Mesenchymal stem cell (in vitro differentiated cells and primary cell): ENCODE measurements at regions not wholly inside any gene's neighbourhood (a gene's known extent, or its start where the extent isn't known, plus 50 kb on each side); places are given as distances from the start of the nearest gene placed in this dataset.

Experiments used
- DNase-seq: peaks from one replicate; pipeline ENCODE4 v3.0.0-alpha.2; 2013
- H2AFZ ChIP-seq: one replicate; pipeline ENCODE4 v1.6.1; 2013; ENCODE audit warnings: low read depth, mild to moderate bottlenecking, control low read depth, inconsistent platforms, low read length, moderate library complexity
- H2AK5ac ChIP-seq: 2 replicates; pipeline ENCODE4 v1.6.1; 2013; ENCODE audit warnings: low read length, moderate library complexity, mild to moderate bottlenecking, inconsistent platforms; ENCODE audit not compliant: severe bottlenecking
- H2BK120ac ChIP-seq: one replicate; pipeline ENCODE4 v1.6.1; 2013; ENCODE audit warnings: low read depth, mild to moderate bottlenecking, inconsistent platforms, low read length, moderate library complexity
- H2BK12ac ChIP-seq, 2 experiments: one replicate each; pipeline ENCODE4 v1.6.1; 2013; ENCODE audit warnings: inconsistent platforms in 2 of 2, low read length in 2 of 2, mild to moderate bottlenecking in 2 of 2, moderate library complexity in 2 of 2, control low read depth in 1 of 2
- H2BK15ac ChIP-seq: one replicate; pipeline ENCODE4 v1.6.1; 2013; ENCODE audit warnings: mild to moderate bottlenecking, low read depth, inconsistent platforms; ENCODE audit not compliant: poor library complexity, severe bottlenecking
- H2BK5ac ChIP-seq: 2 replicates; pipeline ENCODE4 v1.6.1; 2013; ENCODE audit warnings: low read depth, mild to moderate bottlenecking, low read length, control low read depth, inconsistent platforms; ENCODE audit not compliant: poor library complexity, severe bottlenecking
- H3K14ac ChIP-seq, 2 experiments: one replicate each; pipeline ENCODE4 v1.6.1; 2013; ENCODE audit warnings: inconsistent platforms in 2 of 2, low read length in 2 of 2, control low read depth in 1 of 2, mild to moderate bottlenecking in 1 of 2, moderate library complexity in 1 of 2
- H3K18ac ChIP-seq, 2 experiments: one replicate each; pipeline ENCODE4 v1.6.1; 2013; ENCODE audit warnings: inconsistent platforms in 2 of 2, low read length in 2 of 2, control low read depth in 1 of 2, low read depth in 1 of 2, mild to moderate bottlenecking in 1 of 2
- H3K23ac ChIP-seq, 2 experiments: one replicate each; pipeline ENCODE4 v1.6.1; 2013; ENCODE audit warnings: inconsistent platforms in 2 of 2, low read length in 2 of 2, mild to moderate bottlenecking in 2 of 2, moderate library complexity in 2 of 2, control low read depth in 1 of 2
- H3K27ac ChIP-seq: 2 replicates; pipeline ENCODE4 v1.5.1; 2013; ENCODE audit warnings: mild to moderate bottlenecking, moderate library complexity, low read length, control low read depth, inconsistent platforms; ENCODE audit not compliant: poor library complexity, severe bottlenecking
- H3K27me3 ChIP-seq, 2 experiments: 2 replicates each; pipeline versions ENCODE4 v1.6.1 to v1.7.0; 2013; ENCODE audit warnings: low read length in 2 of 2, mild to moderate bottlenecking in 2 of 2, moderate library complexity in 2 of 2, control low read depth in 1 of 2, inconsistent platforms in 1 of 2; ENCODE audit not compliant: control insufficient read depth in 1 of 2, insufficient read depth in 1 of 2
- H3K36me3 ChIP-seq, 2 experiments: 2 replicates each; pipeline versions ENCODE4 v1.6.1 to v1.7.0; 2013; ENCODE audit warnings: low read length in 2 of 2, control low read depth in 1 of 2, inconsistent platforms in 1 of 2, low read depth in 1 of 2, mild to moderate bottlenecking in 1 of 2; ENCODE audit not compliant: insufficient read depth in 2 of 2, control insufficient read depth in 1 of 2
- H3K4ac ChIP-seq, 2 experiments: one replicate each; pipeline ENCODE4 v1.6.1; 2013; ENCODE audit warnings: inconsistent platforms in 2 of 2, low read length in 2 of 2, mild to moderate bottlenecking in 2 of 2, moderate library complexity in 2 of 2, control low read depth in 1 of 2, low read depth in 1 of 2
- H3K4me1 ChIP-seq: 2 replicates; pipeline ENCODE4 v1.6.1; 2013; ENCODE audit warnings: low read depth, low read length, control low read depth; ENCODE audit not compliant: control insufficient read depth, insufficient read depth
- H3K4me2 ChIP-seq: 2 replicates; pipeline ENCODE4 v1.6.1; 2013; ENCODE audit warnings: low read length, mild to moderate bottlenecking, inconsistent platforms; ENCODE audit not compliant: poor library complexity, severe bottlenecking
- H3K4me3 ChIP-seq, 2 experiments: 2 replicates each; pipeline versions ENCODE4 v1.5.1 to v1.7.0; 2013; ENCODE audit warnings: low read length in 2 of 2, mild to moderate bottlenecking in 2 of 2, control low read depth in 1 of 2, low read depth in 1 of 2; ENCODE audit not compliant: insufficient read depth in 1 of 2
- H3K79me1 ChIP-seq: replicated peaks from 2 replicates; pipeline ENCODE4 v1.6.1; 2013; ENCODE audit warnings: mild to moderate bottlenecking, control low read depth, low read length, inconsistent platforms; ENCODE audit not compliant: poor library complexity, severe bottlenecking
- H3K9ac ChIP-seq: 2 replicates; pipeline ENCODE4 v1.7.0; 2013; ENCODE audit warnings: mild to moderate bottlenecking, low read length, moderate library complexity
- H3K9me3 ChIP-seq: 2 replicates; pipeline ENCODE4 v1.7.0; 2013; ENCODE audit warnings: mild to moderate bottlenecking, low read length; ENCODE audit not compliant: control insufficient read depth
- H4K8ac ChIP-seq: one replicate; pipeline ENCODE4 v1.6.1; 2013; ENCODE audit warnings: inconsistent platforms, mild to moderate bottlenecking, low read length, moderate library complexity
- H4K91ac ChIP-seq: one replicate; pipeline ENCODE4 v1.6.1; 2013; ENCODE audit warnings: mild to moderate bottlenecking, low read length, inconsistent platforms
- WGBS: methylation state at CpG from one replicate; pipeline ENCODE4 v1.1.7; 2013; ENCODE audit warnings: mixed read lengths; 5-methylcytosine and 5-hydroxymethylcytosine counted together

GRCh38 chr5:156119692-156120091, 207.3 kb upstream of the SGCD start:
- no peak overlapping the region for H2AK5ac ChIP-seq
- no peak overlapping the region for H3K4me2 ChIP-seq
- no peak overlapping the region for H3K4me3 ChIP-seq
- H2BK15ac ChIP-seq: no peak overlapping the region
- no peak overlapping the region for H2BK5ac ChIP-seq
- no peak overlapping the region for H3K9ac ChIP-seq
- DNase-seq: no peak
- H3K14ac ChIP-seq: no peak overlapping the region
- no peaks in the 10 kb centered on the region for H3K27me3 ChIP-seq
- no peak overlapping the region for H4K91ac ChIP-seq
- H2BK120ac ChIP-seq: no peak overlapping the region
- H2AFZ ChIP-seq: no peak overlapping the region
- no peak overlapping the region for H3K27ac ChIP-seq
- no peak overlapping the region for H3K23ac ChIP-seq
- H2BK12ac ChIP-seq: no peak overlapping the region
- H3K9me3 ChIP-seq: no peaks in the 10 kb centered on the region
- no peaks in the 10 kb centered on the region for H3K4me1 ChIP-seq
- H3K4ac ChIP-seq: no peak overlapping the region
- no peaks in the 10 kb centered on the region for H3K36me3 ChIP-seq
- no peak overlapping the region for H3K18ac ChIP-seq
- WGBS: 74% methylated on average over 4 of the region's 4 CpGs
- H3K79me1 ChIP-seq: no peaks in the 10 kb centered on the region
- H4K8ac ChIP-seq: no peak overlapping the region

GRCh38 chr5:156120777-156121176, 206.2 kb upstream of the SGCD start:
- H3K14ac ChIP-seq: no peak overlapping the region
- no peak overlapping the region for H4K8ac ChIP-seq
- H2BK120ac ChIP-seq: no peak overlapping the region
- H3K79me1 ChIP-seq: no peaks in the 10 kb centered on the region
- H2BK5ac ChIP-seq: no peak overlapping the region
- H3K4me2 ChIP-seq: no peak overlapping the region
- no peaks in the 10 kb centered on the region for H3K9me3 ChIP-seq
- H3K4me1 ChIP-seq: no peaks in the 10 kb centered on the region
- no peaks in the 10 kb centered on the region for H3K27me3 ChIP-seq
- peak overlapping the region; percentile 79 for H3K27ac ChIP-seq
- H3K18ac ChIP-seq: peak overlapping the region in 1 of 2 experiments; percentile 52
- no peak overlapping the region for H2AFZ ChIP-seq
- no peak overlapping the region for H2BK12ac ChIP-seq
- no peak overlapping the region for H2AK5ac ChIP-seq
- H3K4me3 ChIP-seq: no peak overlapping the region
- no peak overlapping the region for H2BK15ac ChIP-seq
- DNase-seq: no peak
- H3K9ac ChIP-seq: no peak overlapping the region
- H3K4ac ChIP-seq: no peak overlapping the region
- H4K91ac ChIP-seq: no peak overlapping the region
- H3K36me3 ChIP-seq: no peaks in the 10 kb centered on the region
- 90% methylated on average over 4 of the region's 4 CpGs for WGBS
- no peak overlapping the region for H3K23ac ChIP-seq

- Histone ChIP-seq H3K23ac (no peak overlapping the region), H3K36me3 (no peaks in the 10 kb centered on the region), H3K9me3 (no peaks in the 10 kb centered on the region), H4K91ac (no peak overlapping the region), H2AFZ (no peak overlapping the region), H2BK15ac (no peak overlapping the region), H4K8ac (no peak overlapping the region), H3K4me3 (no peak overlapping the region), H3K14ac (no peak overlapping the region), H3K27ac (peak overlapping the region; percentile 79), H2BK12ac (no peak overlapping the region), H2BK120ac (no peak overlapping the region), H2AK5ac (no peak overlapping the region), H3K18ac (no peak overlapping the region), H2BK5ac (no peak overlapping the region), H3K4me2 (no peak overlapping the region), H3K9ac (no peak overlapping the region), H3K4ac (no peak overlapping the region), H3K4me1 (no peaks in the 10 kb centered on the region), H3K79me1 (no peaks in the 10 kb centered on the region), H3K27me3 (no peaks in the 10 kb centered on the region)
- no peak for DNase-seq
- WGBS: 89% methylated on average over 1 of the region's 3 CpGs
These were observed 205.7 kb upstream of the SGCD start for GRCh38 chr5:156121234-156121633.

- peak; percentile 57 for DNase-seq
- Histone ChIP-seq H3K27ac (peak overlapping the region; percentile 78), H3K4ac (no peak overlapping the region), H2AFZ (no peak overlapping the region), H3K4me1 (no peaks in the 10 kb centered on the region), H3K18ac (no peak overlapping the region), H2BK12ac (no peak overlapping the region), H2BK5ac (no peak overlapping the region), H3K9ac (no peak overlapping the region), H2BK120ac (no peak overlapping the region), H4K91ac (no peak overlapping the region), H3K36me3 (no peaks in the 10 kb centered on the region), H3K79me1 (no peaks in the 10 kb centered on the region), H3K14ac (no peak overlapping the region), H2BK15ac (no peak overlapping the region), H4K8ac (no peak overlapping the region), H2AK5ac (peak overlapping the region; percentile 50), H3K4me2 (no peak overlapping the region), H3K9me3 (no peaks in the 10 kb centered on the region), H3K27me3 (no peaks in the 10 kb centered on the region), H3K23ac (no peak overlapping the region), H3K4me3 (no peak overlapping the region)
- no CpG with 5 or more reads among the region's 1 CpG for WGBS
These were observed 205.1 kb upstream of the SGCD start for GRCh38 chr5:156121882-156122281.
